NT2/D1 (cell line): ENCODE measurements at regions not wholly inside any gene's neighbourhood (a gene's known extent, or its start where the extent isn't known, plus 50 kb on each side); places are given as distances from the start of the nearest gene placed in this dataset.

ENCODE experiments used
- SUZ12 ChIP-seq: IDR thresholded peaks from 2 replicates; pipeline ENCODE4 v1.6.1; 2011; ENCODE audit not compliant: insufficient read length, insufficient read depth; ENCODE audit errors: extremely low read depth
- YY1 ChIP-seq: IDR thresholded peaks from 2 replicates; pipeline ENCODE4 v1.6.1; 2011; ENCODE audit not compliant: insufficient read length, insufficient read depth
- ZNF274 ChIP-seq: IDR thresholded peaks from 2 replicates; pipeline ENCODE4 v1.6.1; 2011; ENCODE audit warnings: mild to moderate bottlenecking, low read depth, low read length

- no peak for TF ChIP-seq ZNF274
- no peak for TF ChIP-seq SUZ12
- TF ChIP-seq YY1: no peak
Measured at GRCh38 chr13:84121456-84121855, 239.2 kb upstream of the SLITRK1 start.
